ENCODE measurements at regions not wholly inside any gene's neighbourhood (a gene's known extent, or its start where the extent isn't known, plus 50 kb on each side); places are given as distances from the start of the nearest gene placed in this dataset.

DNA sequence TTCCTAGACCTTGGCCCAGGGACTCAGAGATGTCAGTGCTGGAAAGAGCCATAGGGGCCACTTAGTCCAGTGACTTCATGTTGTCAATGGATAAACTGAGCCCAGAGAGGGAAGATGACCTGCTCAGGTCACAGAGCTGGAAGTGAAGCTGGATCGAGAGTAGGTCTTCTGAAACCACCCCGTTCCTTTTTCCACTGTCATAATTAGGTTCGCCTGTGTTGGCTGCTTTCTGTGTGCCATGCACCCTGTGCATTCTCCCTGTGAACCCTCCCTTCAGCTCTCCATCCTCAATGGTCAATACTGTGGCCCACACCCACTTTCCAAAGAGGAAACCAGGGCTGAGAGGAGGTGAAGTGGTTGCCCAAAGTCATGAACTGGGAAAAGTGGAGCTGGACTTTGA lies 74.8 kb downstream of the CCR1 start:
- TF ChIP-seq, protein P1, sequence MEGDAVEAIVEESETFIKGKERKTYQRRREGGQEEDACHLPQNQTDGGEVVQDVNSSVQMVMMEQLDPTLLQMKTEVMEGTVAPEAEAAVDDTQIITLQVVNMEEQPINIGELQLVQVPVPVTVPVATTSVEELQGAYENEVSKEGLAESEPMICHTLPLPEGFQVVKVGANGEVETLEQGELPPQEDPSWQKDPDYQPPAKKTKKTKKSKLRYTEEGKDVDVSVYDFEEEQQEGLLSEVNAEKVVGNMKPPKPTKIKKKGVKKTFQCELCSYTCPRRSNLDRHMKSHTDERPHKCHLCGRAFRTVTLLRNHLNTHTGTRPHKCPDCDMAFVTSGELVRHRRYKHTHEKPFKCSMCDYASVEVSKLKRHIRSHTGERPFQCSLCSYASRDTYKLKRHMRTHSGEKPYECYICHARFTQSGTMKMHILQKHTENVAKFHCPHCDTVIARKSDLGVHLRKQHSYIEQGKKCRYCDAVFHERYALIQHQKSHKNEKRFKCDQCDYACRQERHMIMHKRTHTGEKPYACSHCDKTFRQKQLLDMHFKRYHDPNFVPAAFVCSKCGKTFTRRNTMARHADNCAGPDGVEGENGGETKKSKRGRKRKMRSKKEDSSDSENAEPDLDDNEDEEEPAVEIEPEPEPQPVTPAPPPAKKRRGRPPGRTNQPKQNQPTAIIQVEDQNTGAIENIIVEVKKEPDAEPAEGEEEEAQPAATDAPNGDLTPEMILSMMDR (IDR thresholded peaks at IDR 0.05; ENCODE audit: low read depth, low read length, missing control alignments) = no peak
- no peak for DNase-seq (ENCODE audit: low read depth)
- H3K4me3 ChIP-seq (ENCODE audit: low read depth, low read length) = no peak overlapping the region

DNA sequence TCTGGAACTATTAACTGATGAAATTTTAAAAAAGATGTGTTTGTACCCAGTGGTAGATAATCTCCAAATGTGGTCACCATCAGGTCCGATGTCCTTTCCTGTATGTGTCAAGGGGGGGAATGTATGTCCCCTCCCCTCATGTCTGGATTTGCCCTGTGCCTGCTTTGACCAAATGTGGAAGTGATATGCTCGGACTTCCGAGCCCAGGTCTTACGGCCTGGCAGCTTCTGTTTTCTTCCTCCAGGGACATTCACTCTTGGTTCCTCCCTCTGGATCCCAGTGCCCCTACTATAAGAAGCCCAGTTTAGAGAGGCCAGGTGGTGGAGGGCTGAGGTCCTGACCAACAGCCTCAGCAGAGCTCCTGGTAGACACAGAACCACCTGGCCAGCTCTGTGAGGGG lies 75.5 kb downstream of the CCR1 start:
- DNase-seq (ENCODE audit: low read depth) = no peak
- TF ChIP-seq, protein P1 (IDR thresholded peaks at IDR 0.05; ENCODE audit: low read depth, low read length, missing control alignments) = no peak
- no peak overlapping the region for H3K4me3 ChIP-seq (ENCODE audit: low read depth, low read length)

DNA sequence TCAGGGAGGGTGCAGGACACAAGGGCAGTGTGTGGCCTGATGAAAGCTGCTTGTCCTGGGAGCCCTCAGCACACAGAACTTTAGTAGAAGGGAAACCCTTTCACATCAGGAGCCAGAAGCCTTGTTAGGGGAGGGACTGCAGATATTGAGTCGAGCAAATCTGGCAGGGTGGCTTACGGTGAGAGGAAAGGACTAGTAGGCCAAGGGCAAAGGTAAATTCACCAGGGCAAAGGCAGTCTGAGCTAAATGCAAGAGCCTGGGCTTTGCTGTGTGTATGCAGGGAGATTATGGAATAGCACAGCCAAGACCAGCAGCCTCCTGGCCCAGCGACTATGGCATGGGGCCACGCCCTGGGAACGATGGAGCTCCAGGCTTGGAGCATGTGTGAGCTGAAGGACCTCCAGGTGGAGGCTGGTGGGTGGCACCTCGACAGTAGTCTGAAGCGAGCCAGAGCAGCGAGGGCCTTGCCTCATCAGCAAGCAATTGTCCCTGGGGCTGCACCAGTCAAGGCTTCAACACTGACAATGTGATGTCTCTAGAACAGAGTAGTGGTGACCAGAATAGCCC lies 76.1 kb downstream of the CCR1 start:
- TF ChIP-seq, protein P1 (IDR thresholded peaks at IDR 0.05; ENCODE audit: low read depth, low read length, missing control alignments) = no peak
- H3K4me3 ChIP-seq (ENCODE audit: low read depth, low read length) = no peak overlapping the region
- no peak for DNase-seq (ENCODE audit: low read depth)

DNA sequence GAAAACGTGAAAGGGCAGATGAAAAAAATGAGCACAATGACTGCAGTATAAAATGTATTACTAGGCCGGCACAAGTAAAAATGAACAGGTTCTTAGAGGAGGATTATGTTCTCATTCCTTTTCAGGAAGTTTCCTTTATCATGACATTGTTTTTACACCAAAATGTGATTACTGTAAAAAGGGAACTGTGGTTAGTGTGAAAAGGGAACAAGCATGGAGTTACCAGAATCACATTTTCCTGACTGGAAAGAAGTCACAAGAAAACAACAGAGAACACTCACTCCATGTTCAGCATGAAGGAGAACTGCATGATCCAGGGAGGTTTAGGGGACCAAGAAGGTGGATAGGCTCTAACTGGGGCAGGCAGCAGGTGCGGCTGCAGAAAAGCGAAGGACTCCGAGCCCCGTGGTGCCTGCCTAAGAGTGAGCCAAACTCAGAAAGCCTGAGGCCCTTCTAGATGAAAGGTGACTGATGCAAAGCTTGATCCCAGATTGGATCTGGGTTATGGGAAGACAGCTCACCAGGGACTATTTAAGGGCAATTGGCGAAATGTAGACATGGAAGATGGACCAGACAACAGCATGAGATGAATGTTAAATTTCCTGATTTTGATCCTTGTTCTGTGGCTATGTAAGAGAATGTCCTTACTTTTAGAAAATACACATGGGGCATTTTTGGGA lies 77.3 kb downstream of the CCR1 start:
- TF ChIP-seq, protein P1 (IDR thresholded peaks at IDR 0.05; ENCODE audit: low read depth, low read length, missing control alignments) = no peak
- no peak overlapping the region for H3K4me3 ChIP-seq (ENCODE audit: low read depth, low read length)
- no peak for DNase-seq (ENCODE audit: low read depth)

DNA sequence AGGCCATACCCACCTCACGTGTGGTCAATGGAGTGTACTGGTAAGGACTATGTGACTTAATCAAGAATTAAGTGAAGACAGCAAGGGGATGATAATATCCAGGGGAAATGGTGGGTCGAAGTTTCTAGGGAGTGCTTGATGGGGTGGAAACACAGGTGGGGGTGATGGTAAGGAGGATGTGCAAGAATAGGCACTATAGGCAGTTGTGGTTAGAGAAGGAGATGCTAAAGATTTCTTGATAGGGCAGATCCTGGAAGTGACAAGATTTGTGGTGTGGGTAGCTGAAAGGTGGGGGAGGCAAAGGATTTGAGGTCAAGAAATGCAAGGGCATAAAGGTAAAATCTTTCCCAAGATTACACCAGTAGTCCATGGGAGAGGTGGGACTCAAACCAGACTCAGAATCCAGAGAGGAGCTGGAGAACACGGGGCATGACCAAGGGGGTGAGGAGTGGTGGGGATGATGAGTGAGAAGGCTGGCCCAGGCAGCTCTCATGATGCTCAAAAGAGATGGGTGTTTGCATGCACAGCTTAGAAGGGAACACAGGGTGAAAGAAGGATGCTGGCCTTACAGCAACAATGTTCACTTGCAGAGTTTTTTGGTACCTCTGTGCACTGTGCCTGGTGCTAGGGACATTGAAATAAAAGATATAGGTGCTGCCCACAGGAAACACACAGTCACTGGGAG lies 78.4 kb downstream of the CCR1 start:
- TF ChIP-seq, protein P1 (IDR thresholded peaks at IDR 0.05; ENCODE audit: low read depth, low read length, missing control alignments) = no peak
- H3K4me3 ChIP-seq (ENCODE audit: low read depth, low read length) = no peak overlapping the region
- no peak for DNase-seq (ENCODE audit: low read depth)

DNA sequence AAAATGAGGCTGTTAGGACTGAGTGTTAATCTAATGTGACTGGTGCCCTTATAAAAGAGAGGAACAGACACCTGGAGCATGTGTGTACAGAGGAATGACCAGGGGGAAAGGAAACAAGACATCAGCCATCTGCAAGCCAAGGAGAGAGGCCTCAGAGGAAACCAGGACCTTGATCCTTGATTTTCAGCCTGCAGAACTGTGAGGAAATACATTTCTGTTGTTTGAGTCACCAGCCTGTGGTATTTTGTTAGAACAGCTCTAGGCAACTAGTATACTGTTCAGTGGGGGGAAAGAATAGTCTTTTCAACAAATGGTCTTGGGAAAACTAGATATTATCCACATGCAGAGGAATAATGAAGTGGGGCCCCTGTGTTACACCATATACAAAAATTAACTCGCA lies 80.6 kb downstream of the CCR1 start:
- DNase-seq (ENCODE audit: low read depth) = no peak
- H3K4me3 ChIP-seq (ENCODE audit: low read depth, low read length) = no peak overlapping the region
- TF ChIP-seq, protein P1 (IDR thresholded peaks at IDR 0.05; ENCODE audit: low read depth, low read length, missing control alignments) = no peak
